Endothelial cell of umbilical vein (primary cell): ENCODE measurements at regions not wholly inside any gene's neighbourhood (a gene's known extent, or its start where the extent isn't known, plus 50 kb on each side); places are given as distances from the start of the nearest gene placed in this dataset.

ENCODE experiments used
- BruUV-seq: library from RNA; stranded (reverse); fragments of 400-500 nt; replicated peaks from 2 replicates; lab custom pipeline; 2021; lab: Mats Ljungman, UMichigan
- CTCF ChIA-PET: fragments of 300-600, 350-600 bp; sonication (Branson Sonifier 250); formaldehyde crosslinking; loops from one replicate; lab custom pipeline; 2021; ENCODE audit warnings: antibody characterized with exemption, inconsistent platforms; lab: Charles Lee
- POLR2A ChIA-PET: fragments of 300-600, 350-600 bp; sonication (Branson Sonifier 250); formaldehyde crosslinking; loops from one replicate; lab custom pipeline; 2021; ENCODE audit warnings: antibody characterized with exemption, inconsistent platforms; lab: Charles Lee
- DNase-seq: peaks from one replicate; pipeline ENCODE4 v3.0.0-alpha.2; 2011; ENCODE audit warnings: low read depth, low spot score
- FAIRE-seq: peaks from 2 replicates; lab custom pipeline; 2011; peaks lifted over from hg19 to GRCh38; lab: Jason Lieb, UNC
- H2AFZ ChIP-seq: 2 replicates; pipeline ENCODE4 v1.6.0; 2012; ENCODE audit warnings: low read depth, low read length, control low read depth, inconsistent platforms
- H3K27ac ChIP-seq: 2 replicates; pipeline ENCODE4 v1.5.1; 2011; ENCODE audit warnings: low read depth, mild to moderate bottlenecking, control low read depth, low read length, moderate library complexity; ENCODE audit not compliant: insufficient read depth
- H3K27me3 ChIP-seq, 2 experiments: 2 replicates each; pipeline versions ENCODE4 v1.6.0 to v1.6.1; 2011; ENCODE audit warnings: low read length in 2 of 2, mixed read lengths in 1 of 2; ENCODE audit not compliant: control insufficient read depth in 2 of 2, insufficient read depth in 2 of 2
- H3K36me3 ChIP-seq, 2 experiments: 2 replicates in 1 of 2; 3 replicates in 1 of 2; pipeline ENCODE4 v1.5.1; 2011; ENCODE audit warnings: low read length in 2 of 2, mild to moderate bottlenecking in 1 of 2, moderate library complexity in 1 of 2; ENCODE audit not compliant: control insufficient read depth in 2 of 2, insufficient read depth in 2 of 2; ENCODE audit errors: extremely low read depth in 1 of 2
- H3K4me1 ChIP-seq: 3 replicates; pipeline ENCODE4 v1.5.1; 2011; ENCODE audit warnings: mild to moderate bottlenecking, low read length; ENCODE audit not compliant: control insufficient read depth, insufficient read depth; ENCODE audit errors: extremely low read depth
- H3K4me2 ChIP-seq: 2 replicates; pipeline ENCODE4 v1.6.1; 2011; ENCODE audit warnings: low read length, control low read depth, mixed read lengths; ENCODE audit not compliant: insufficient read depth
- H3K4me3 ChIP-seq, 3 experiments: fragments of 200-600 bp in 1 of 3; sonication (generic), shearing (Covaris generic) in 1 of 3; replicated peaks in 1 of 3; 2 replicates each; pipeline ENCODE4 v1.5.1; 2011 to 2016; ENCODE audit warnings: control low read depth in 3 of 3, low read length in 3 of 3, mild to moderate bottlenecking in 2 of 3, inconsistent platforms in 1 of 3, low read depth in 1 of 3, moderate library complexity in 1 of 3; ENCODE audit not compliant: insufficient read depth in 1 of 3
- H3K79me2 ChIP-seq: 2 replicates; pipeline ENCODE4 v1.6.0; 2012; ENCODE audit warnings: low read length, inconsistent platforms; ENCODE audit not compliant: control insufficient read depth, insufficient read depth
- H3K9ac ChIP-seq: replicated peaks from 2 replicates; pipeline ENCODE3; 2011; ENCODE audit warnings: low read length, control low read depth; ENCODE audit not compliant: insufficient read depth; ENCODE audit errors: extremely low read depth
- H3K9me1 ChIP-seq: replicated peaks from 3 replicates; pipeline ENCODE4 v1.6.0; 2011; ENCODE audit warnings: mild to moderate bottlenecking, low read length; ENCODE audit not compliant: control insufficient read depth, insufficient read depth; ENCODE audit errors: extremely low read depth
- H3K9me3 ChIP-seq: replicated peaks from 2 replicates; pipeline ENCODE4 v1.5.1; 2012; ENCODE audit warnings: low read length, inconsistent platforms; ENCODE audit not compliant: control insufficient read depth, insufficient read depth
- H4K20me1 ChIP-seq: replicated peaks from 2 replicates; pipeline ENCODE3; 2011; ENCODE audit warnings: mild to moderate bottlenecking, low read length; ENCODE audit not compliant: control insufficient read depth, insufficient read depth; ENCODE audit errors: extremely low read depth
- EZH2 ChIP-seq: IDR thresholded peaks from 2 replicates; pipeline ENCODE4 v1.6.1; 2012; ENCODE audit warnings: borderline replicate concordance, low read depth, mild to moderate bottlenecking, moderate library complexity, low read length, inconsistent platforms; ENCODE audit not compliant: severe bottlenecking
- FOS ChIP-seq: IDR thresholded peaks from 2 replicates; pipeline ENCODE4 v1.6.1; 2011; ENCODE audit warnings: mild to moderate bottlenecking, low read length, moderate library complexity, borderline replicate concordance; ENCODE audit not compliant: insufficient read depth
- GATA2 ChIP-seq: IDR thresholded peaks from 2 replicates; pipeline ENCODE4 v1.7.0; 2011; ENCODE audit warnings: low read depth, mild to moderate bottlenecking, moderate library complexity, mixed read lengths, low read length; ENCODE audit not compliant: insufficient read length, insufficient read depth
- JUN ChIP-seq: IDR thresholded peaks from 2 replicates; pipeline ENCODE4 v1.6.1; 2011; ENCODE audit warnings: borderline replicate concordance, low read depth; ENCODE audit not compliant: insufficient read length, insufficient read depth
- MYC ChIP-seq: IDR thresholded peaks from one replicate; pipeline ENCODE4 v1.6.1; 2011; ENCODE audit warnings: mild to moderate bottlenecking, low read depth, low read length
- POLR2A ChIP-seq: IDR thresholded peaks from 2 replicates; pipeline ENCODE4 v1.6.1; 2012; ENCODE audit warnings: low read depth, mild to moderate bottlenecking, control low read depth, low read length
- POLR2AphosphoS5 ChIP-seq: IDR thresholded peaks from 2 replicates; pipeline ENCODE4 v1.6.1; 2012; ENCODE audit warnings: low read depth, mild to moderate bottlenecking, control low read depth, low read length, moderate library complexity; ENCODE audit not compliant: insufficient read depth
- dilution Hi-C: fragments of 300-500 bp; cut with MboI; formaldehyde crosslinking; loops from one replicate; pipeline ENCODE4 v1.15.0; 2019; ENCODE audit warnings: low sequenced_read_pairs; ENCODE audit not compliant: extremely low pct_ligation_motif_present
- intact Hi-C: fragments of 100-400 bp; cut with micrococcal nuclease; formaldehyde crosslinking; loops from one replicate; pipeline ENCODE4 v1.10.0; 2022
- TF ChIP-seq, protein P1 (sequence below): IDR thresholded peaks from 2 replicates; pipeline ENCODE4 v1.6.1; 2011; ENCODE audit not compliant: insufficient read depth, insufficient read length
- TF ChIP-seq, protein P2 (sequence below), 2 donors: IDR thresholded peaks; 1 replicate in 1 of 2; 2 replicates in 1 of 2; pipeline ENCODE4 v1.5.1; 2011; ENCODE audit warnings: low read length in 2 of 2, mild to moderate bottlenecking in 2 of 2, moderate library complexity in 2 of 2, control low read depth in 1 of 2, inconsistent platforms in 1 of 2, low read depth in 1 of 2; ENCODE audit not compliant: insufficient read depth in 1 of 2; ENCODE audit errors: extremely low read depth in 1 of 2

DNA sequence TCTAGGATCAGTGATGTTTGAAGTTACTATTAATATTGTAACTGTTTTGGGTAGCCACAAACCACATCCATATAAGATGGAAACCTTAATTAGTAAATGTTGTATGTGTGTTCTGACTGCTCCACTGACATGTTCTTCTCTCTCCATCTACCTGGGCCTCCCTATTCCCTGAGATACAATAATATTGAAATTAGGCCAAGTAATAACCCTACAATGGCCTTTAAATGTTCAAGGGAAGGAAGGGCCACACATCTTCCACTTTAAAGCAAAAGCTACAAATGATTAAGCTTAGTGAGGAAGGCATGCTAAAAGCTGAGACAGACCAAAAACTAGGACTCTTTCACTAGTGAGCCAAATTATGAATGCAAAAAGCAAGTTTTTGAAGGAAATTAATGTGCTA lies 176.4 kb upstream of the ANK3 start:
- Histone ChIP-seq H4K20me1 (no peaks in the 10 kb centered on the region), H3K4me2 (no peak overlapping the region), H2AFZ (no peak overlapping the region), H3K36me3 (no peaks in the 10 kb centered on the region), H3K27ac (no peak overlapping the region), H3K9me3 (no peaks in the 10 kb centered on the region), H3K27me3 (peaks cover 2 to 4% of the 10 kb centered on the region in 2 experiments), H3K9me1 (no peaks in the 10 kb centered on the region), H3K79me2 (no peaks in the 10 kb centered on the region), H3K9ac (no peak overlapping the region), H3K4me3 (no peak overlapping the region), H3K4me1 (no peaks in the 10 kb centered on the region)
- dilution Hi-C loops (no loop called here), intact Hi-C loops (no loop called here)
- TF ChIP-seq POLR2A (no peak), JUN (no peak), MYC (no peak), EZH2 (no peak), GATA2 (no peak), POLR2AphosphoS5 (no peak), FOS (no peak)
- TF ChIP-seq, protein P1, sequence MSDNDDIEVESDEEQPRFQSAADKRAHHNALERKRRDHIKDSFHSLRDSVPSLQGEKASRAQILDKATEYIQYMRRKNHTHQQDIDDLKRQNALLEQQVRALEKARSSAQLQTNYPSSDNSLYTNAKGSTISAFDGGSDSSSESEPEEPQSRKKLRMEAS = no peak
- TF ChIP-seq, protein P2, sequence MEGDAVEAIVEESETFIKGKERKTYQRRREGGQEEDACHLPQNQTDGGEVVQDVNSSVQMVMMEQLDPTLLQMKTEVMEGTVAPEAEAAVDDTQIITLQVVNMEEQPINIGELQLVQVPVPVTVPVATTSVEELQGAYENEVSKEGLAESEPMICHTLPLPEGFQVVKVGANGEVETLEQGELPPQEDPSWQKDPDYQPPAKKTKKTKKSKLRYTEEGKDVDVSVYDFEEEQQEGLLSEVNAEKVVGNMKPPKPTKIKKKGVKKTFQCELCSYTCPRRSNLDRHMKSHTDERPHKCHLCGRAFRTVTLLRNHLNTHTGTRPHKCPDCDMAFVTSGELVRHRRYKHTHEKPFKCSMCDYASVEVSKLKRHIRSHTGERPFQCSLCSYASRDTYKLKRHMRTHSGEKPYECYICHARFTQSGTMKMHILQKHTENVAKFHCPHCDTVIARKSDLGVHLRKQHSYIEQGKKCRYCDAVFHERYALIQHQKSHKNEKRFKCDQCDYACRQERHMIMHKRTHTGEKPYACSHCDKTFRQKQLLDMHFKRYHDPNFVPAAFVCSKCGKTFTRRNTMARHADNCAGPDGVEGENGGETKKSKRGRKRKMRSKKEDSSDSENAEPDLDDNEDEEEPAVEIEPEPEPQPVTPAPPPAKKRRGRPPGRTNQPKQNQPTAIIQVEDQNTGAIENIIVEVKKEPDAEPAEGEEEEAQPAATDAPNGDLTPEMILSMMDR (IDR thresholded peaks at IDR 0.05; ENCODE audit: extremely low read depth in 1 of 2, insufficient read depth in 1 of 2, low read depth in 1 of 2, low read length in 2 of 2) = no peak
- DNase-seq (no peak), FAIRE-seq (no peak)
- CTCF ChIA-PET = interaction anchor here (0.9 kb wide), 1 partner anchor 14 kb away, joined by 3 read pairs; no protein-coding TSS in a partner anchor
- POLR2A ChIA-PET = no interaction called here
- no TSS peak for BruUV-seq
